RWPE1 (cell line): ENCODE measurements at regions not wholly inside any gene's neighbourhood (a gene's known extent, or its start where the extent isn't known, plus 50 kb on each side); places are given as distances from the start of the nearest gene placed in this dataset.

Experiments used
- CTCF ChIA-PET: fragments of 350-600 bp; sonication (Branson Sonifier 250); formaldehyde crosslinking; extraction: SDS; loops from one replicate; lab custom pipeline; 2021; lab: Yijun Ruan, JAX
- POLR2A ChIA-PET: fragments of 400-600 bp; formaldehyde crosslinking; extraction: SDS; loops from one replicate; lab custom pipeline; 2020; ENCODE audit warnings: antibody characterized with exemption; ENCODE audit not compliant: low non-redundant PET; lab: Yijun Ruan, JAX
- DNase-seq: peaks from one replicate; pipeline ENCODE4 v3.0.0; 2012; ENCODE audit warnings: low spot score
- H3K27ac ChIP-seq: fragments of 450-650 bp; 2 replicates; pipeline ENCODE4 v1.5.1; 2017
- CTCF ChIP-seq: fragments of 450-650 bp; conservative IDR thresholded peaks from 2 replicates; pipeline ENCODE4 v1.5.1; 2017; ENCODE audit warnings: low read depth, mild to moderate bottlenecking

- POLR2A ChIA-PET, result no interaction called here
- no peak for TF ChIP-seq CTCF
Measured at GRCh38 chr12:124461851-124462623, 105.4 kb downstream of the NCOR2 start.

GRCh38 chr12:124461241-124461673 lies 106.2 kb downstream of the NCOR2 start:
- POLR2A ChIA-PET, result no interaction called here
- no peak for DNase-seq
- CTCF ChIA-PET, result interaction anchor here (0.6 kb wide), 1 partner anchor 13 kb away, joined by 5 read pairs; no protein-coding TSS in a partner anchor
- peak overlapping the region; percentile 4; the same call in 1 of the 2 replicates for H3K27ac ChIP-seq
- no peak for TF ChIP-seq CTCF

More at GRCh38 chr12:124461851-124462623, 105.4 kb downstream of the NCOR2 start:
- peak overlapping the region; percentile 15 for H3K27ac ChIP-seq
- CTCF ChIA-PET, result interaction anchor here (0.6 kb wide), 1 partner anchor 12 kb away, joined by 5 read pairs; no protein-coding TSS in a partner anchor
- no peak for DNase-seq

GRCh38 chr12:124460771-124461170 lies 106.6 kb downstream of the NCOR2 start:
- ChIA-PET POLR2A (interaction anchor here (0.7 kb wide), 1 partner anchor 40 kb away, joined by 3 read pairs; no protein-coding TSS in a partner anchor), CTCF (no interaction called here)
- no peak for DNase-seq
- H3K27ac ChIP-seq, result peak overlapping the region; percentile 4; the same call in 1 of the 2 replicates
- no peak for TF ChIP-seq CTCF

GRCh38 chr12:124459852-124460645 lies 107.4 kb downstream of the NCOR2 start:
- H3K27ac ChIP-seq, result no peak overlapping the region
- ChIA-PET CTCF (no interaction called here), POLR2A (interaction anchor here (0.7 kb wide), 1 partner anchor 39 kb away, joined by 3 read pairs; no protein-coding TSS in a partner anchor)
- no peak for TF ChIP-seq CTCF
- no peak for DNase-seq

GRCh38 chr12:124458992-124459851 lies 108.2 kb downstream of the NCOR2 start:
- POLR2A ChIA-PET, result no interaction called here
- CTCF ChIA-PET, result no interaction called here
- no peak for TF ChIP-seq CTCF
- DNase-seq, result no peak
- H3K27ac ChIP-seq, result peak overlapping the region; percentile 72
